Kidney (tissue), 13 donors: ENCODE measurements at regions not wholly inside any gene's neighbourhood (a gene's known extent, or its start where the extent isn't known, plus 50 kb on each side); places are given as distances from the start of the nearest gene placed in this dataset.
"Not testable (repeated sequence)": the region's sequence is repeated elsewhere in the genome, so short reads cannot be mapped to it uniquely, and the experiment has no call there.

Experiments used
- DNase-seq, 5 donors: peaks; one replicate each; pipeline ENCODE4 v3.0.0-alpha.2; 2013 to 2020
- FAIRE-seq: peaks from 2 replicates; lab custom pipeline; 2012; peaks lifted over from hg19 to GRCh38; lab: Jason Lieb, UNC
- H3K27ac ChIP-seq, 2 donors: one replicate each; pipeline ENCODE4 v1.7.0; 2013; ENCODE audit warnings: low read depth in 2 of 2, low read length in 2 of 2, inconsistent platforms in 1 of 2
- H3K27me3 ChIP-seq: one replicate; pipeline ENCODE4 v1.7.1; 2013; ENCODE audit warnings: low read length, inconsistent platforms; ENCODE audit not compliant: control insufficient read depth, insufficient read depth
- H3K36me3 ChIP-seq, 3 donors: one replicate each; pipeline versions ENCODE4 v1.7.0 to v1.7.1; 2013; ENCODE audit warnings: low read length in 3 of 3, control low read depth in 1 of 3, inconsistent platforms in 1 of 3; ENCODE audit not compliant: insufficient read depth in 3 of 3, control insufficient read depth in 2 of 3
- H3K4me1 ChIP-seq, 3 donors: one replicate each; pipeline versions ENCODE4 v1.7.0 to v1.7.1; 2013; ENCODE audit warnings: low read length in 3 of 3, inconsistent platforms in 1 of 3, low read depth in 1 of 3; ENCODE audit not compliant: control insufficient read depth in 2 of 3, insufficient read depth in 2 of 3
- H3K4me3 ChIP-seq, 3 donors: one replicate each; pipeline versions ENCODE4 v1.7.0 to v1.8.1; 2013; ENCODE audit warnings: low read length in 3 of 3, control low read depth in 1 of 3, inconsistent platforms in 1 of 3
- H3K9ac ChIP-seq, 3 donors: one replicate each; pipeline versions ENCODE4 v1.7.0 to v1.7.1; 2013; ENCODE audit warnings: low read length in 3 of 3, control low read depth in 1 of 3, inconsistent platforms in 1 of 3
- H3K9me3 ChIP-seq, 3 donors: one replicate each; pipeline versions ENCODE4 v1.7.0 to v1.7.1; 2013; ENCODE audit warnings: low read length in 3 of 3, control low read depth in 1 of 3, inconsistent platforms in 1 of 3; ENCODE audit not compliant: control insufficient read depth in 2 of 3, insufficient read depth in 1 of 3
- CTCF ChIP-seq: IDR thresholded peaks from 3 replicates; pipeline ENCODE4 v1.5.1; 2012; ENCODE audit warnings: mild to moderate bottlenecking, moderate library complexity, borderline replicate concordance; ENCODE audit not compliant: insufficient read depth; ENCODE audit errors: extremely low read depth
- intact Hi-C: fragments of 100-400 bp; cut with DNase I; formaldehyde crosslinking; loops from one replicate; pipeline ENCODE4 v1.11.1; 2022
- donor health status: control.
- donor health status: control.
- donor health status: control.
- donor health status: control.
- donor health status: control.
- donor health status: DM: yes; HTN: yes; CAD: no.
- donor health status: Normal renal cell carcinoma (clear cell type).

- Histone ChIP-seq H3K4me3 (no peak overlapping the region), H3K27me3 (peaks cover 3% of the 10 kb centered on the region), H3K27ac (no peak overlapping the region), H3K9me3 (no peaks in the 10 kb centered on the region), H3K9ac (no peak overlapping the region), H3K4me1 (no peaks in the 10 kb centered on the region), H3K36me3 (no peaks in the 10 kb centered on the region)
- intact Hi-C loops, result no loop called here
- FAIRE-seq (no peak), DNase-seq (no peak)
- TF ChIP-seq CTCF, result no peak
Observed at GRCh38 chr17:20783091-20783490, 203.6 kb downstream of the CDRT15L2 start.

GRCh38 chr17:20784100-20784665 is 204.7 kb downstream of the CDRT15L2 start:
- FAIRE-seq, result no peak
- Histone ChIP-seq H3K36me3 (no peaks in the 10 kb centered on the region), H3K4me1 (no peaks in the 10 kb centered on the region), H3K27ac (no peak overlapping the region), H3K4me3 (no peak overlapping the region), H3K9me3 (no peaks in the 10 kb centered on the region), H3K27me3 (peaks cover 3% of the 10 kb centered on the region), H3K9ac (no peak overlapping the region)
- no peak for TF ChIP-seq CTCF
- peak in 3 of 5 donors; percentile 2 to 18 (median 13) for DNase-seq
- intact Hi-C loops, result no loop called here

- DNase-seq (no peak), FAIRE-seq (no peak)
- no peak overlapping the region for H3K9ac ChIP-seq
- no peaks in the 10 kb centered on the region for H3K4me1 ChIP-seq
- H3K9me3 ChIP-seq, result no peaks in the 10 kb centered on the region
- H3K36me3 ChIP-seq, result no peaks in the 10 kb centered on the region
- peaks cover 3% of the 10 kb centered on the region for H3K27me3 ChIP-seq
- TF ChIP-seq CTCF, result no peak
- no peak overlapping the region for H3K4me3 ChIP-seq
- intact Hi-C loops, result no loop called here
- no peak overlapping the region for H3K27ac ChIP-seq
Observed at GRCh38 chr17:20787281-20787680, 207.8 kb downstream of the CDRT15L2 start.

GRCh38 chr17:20791626-20792025 is 212.1 kb downstream of the CDRT15L2 start:
- DNase-seq (no peak), FAIRE-seq (no peak)
- H3K36me3 ChIP-seq, result no peaks in the 10 kb centered on the region
- H3K27ac ChIP-seq, result no peak overlapping the region
- no peaks in the 10 kb centered on the region for H3K9me3 ChIP-seq
- no peak for TF ChIP-seq CTCF
- no peak overlapping the region for H3K4me3 ChIP-seq
- H3K27me3 ChIP-seq, result no peaks in the 10 kb centered on the region
- intact Hi-C loops, result no loop called here
- H3K4me1 ChIP-seq, result no peaks in the 10 kb centered on the region
- H3K9ac ChIP-seq, result no peak overlapping the region

GRCh38 chr17:20794532-20794931 is 215.0 kb downstream of the CDRT15L2 start:
- H3K4me3 ChIP-seq, H3K36me3 ChIP-seq, DNase-seq, H3K27ac ChIP-seq, H3K9me3 ChIP-seq, H3K4me1 ChIP-seq, FAIRE-seq, H3K9ac ChIP-seq, H3K27me3 ChIP-seq, intact Hi-C loops: not testable (repeated sequence)
